HUES48 (cell line): ENCODE measurements at regions not wholly inside any gene's neighbourhood (a gene's known extent, or its start where the extent isn't known, plus 50 kb on each side); places are given as distances from the start of the nearest gene placed in this dataset.
"Not testable (repeated sequence)": the region's sequence is repeated elsewhere in the genome, so short reads cannot be mapped to it uniquely, and the experiment has no call there.

ENCODE experiments used
- H3K27ac ChIP-seq: one replicate; pipeline ENCODE4 v1.7.0; 2013; ENCODE audit warnings: low read depth, low read length, inconsistent platforms
- H3K27me3 ChIP-seq: 2 replicates; pipeline ENCODE4 v1.6.1; 2013; ENCODE audit warnings: mild to moderate bottlenecking, low read length; ENCODE audit not compliant: control insufficient read depth, insufficient read depth
- H3K36me3 ChIP-seq: 2 replicates; pipeline ENCODE4 v1.6.1; 2013; ENCODE audit warnings: low read length; ENCODE audit not compliant: control insufficient read depth, insufficient read depth
- H3K4me1 ChIP-seq: 2 replicates; pipeline ENCODE4 v1.6.1; 2013; ENCODE audit warnings: mild to moderate bottlenecking, low read length; ENCODE audit not compliant: control insufficient read depth, insufficient read depth
- H3K4me3 ChIP-seq: 2 replicates; pipeline ENCODE4 v1.5.1; 2013; ENCODE audit warnings: mild to moderate bottlenecking, low read depth, low read length
- H3K9ac ChIP-seq: 2 replicates; pipeline ENCODE4 v1.6.1; 2013; ENCODE audit warnings: mild to moderate bottlenecking, low read depth, low read length, moderate library complexity
- H3K9me3 ChIP-seq: 2 replicates; pipeline ENCODE4 v1.6.1; 2013; ENCODE audit warnings: low read length; ENCODE audit not compliant: control insufficient read depth, insufficient read depth

DNA sequence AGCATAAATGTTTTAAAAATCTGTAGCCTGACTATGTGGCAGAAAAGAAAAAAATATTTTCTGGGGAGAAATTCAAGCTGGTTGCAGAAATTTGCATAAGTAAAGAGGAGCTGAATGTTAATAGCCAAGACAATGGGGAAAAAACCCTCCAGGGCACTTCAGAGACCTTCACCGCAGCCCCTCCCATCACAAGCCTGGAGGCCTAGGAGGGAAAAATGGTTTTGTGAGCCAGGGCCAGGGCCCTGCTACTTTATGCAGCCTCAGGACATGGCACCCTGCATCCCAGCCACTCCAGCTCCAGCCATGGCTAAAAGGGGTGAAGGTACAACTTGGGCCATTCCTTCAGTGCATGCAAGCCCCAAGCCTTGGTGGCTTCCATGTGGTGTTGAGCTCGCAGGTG lies 97.8 kb upstream of the FN1 start:
- H3K9me3 ChIP-seq, result peaks cover 13% of the 10 kb centered on the region
- H3K27ac ChIP-seq, H3K9ac ChIP-seq, H3K4me1 ChIP-seq, H3K27me3 ChIP-seq, H3K36me3 ChIP-seq, H3K4me3 ChIP-seq: not testable (repeated sequence)

DNA sequence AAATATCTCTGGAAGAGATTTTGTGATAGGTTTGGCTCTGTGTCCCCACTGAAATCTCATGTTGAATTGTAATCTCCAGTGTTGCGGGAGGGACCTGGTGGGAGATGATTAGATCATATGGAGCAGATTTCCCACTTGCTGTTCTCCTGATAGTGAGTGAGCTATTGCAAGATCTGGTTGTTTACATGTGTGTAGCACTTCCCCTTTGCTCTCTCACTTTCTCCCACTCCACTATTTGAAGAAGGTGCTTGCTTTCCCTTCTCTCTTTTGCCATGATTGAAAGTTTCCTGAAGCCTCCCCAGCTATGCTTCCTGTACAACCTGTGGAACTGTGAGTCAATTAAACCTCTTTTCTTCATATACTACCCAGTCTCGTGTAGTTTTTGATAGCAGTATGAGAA lies 97.0 kb upstream of the FN1 start:
- H3K9ac ChIP-seq, result no peak overlapping the region
- peaks cover 7% of the 10 kb centered on the region; the same call in 1 of the 2 replicates for H3K4me1 ChIP-seq
- peaks cover 13% of the 10 kb centered on the region for H3K9me3 ChIP-seq
- no peaks in the 10 kb centered on the region for H3K36me3 ChIP-seq
- no peaks in the 10 kb centered on the region for H3K27me3 ChIP-seq
- H3K27ac ChIP-seq, result no peak overlapping the region
- H3K4me3 ChIP-seq, result no peak overlapping the region

DNA sequence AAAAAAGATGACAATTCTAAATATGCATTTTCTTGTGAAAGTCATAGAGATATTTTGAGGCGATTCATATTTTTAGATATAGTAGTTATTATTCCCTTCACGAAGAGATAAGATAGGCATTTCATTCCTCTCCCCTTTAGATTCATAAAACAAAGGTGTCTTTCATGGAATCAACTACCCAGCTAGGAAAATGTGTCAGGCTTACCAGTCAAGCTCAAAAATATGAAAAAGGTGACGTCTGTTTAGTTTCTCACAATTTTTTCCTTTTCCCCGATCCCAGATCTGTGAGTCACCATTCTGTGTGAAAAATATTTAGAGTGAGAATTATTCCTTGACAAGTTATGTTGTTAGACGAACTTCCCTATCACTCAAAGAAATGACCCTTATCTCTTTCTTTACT lies 95.4 kb upstream of the FN1 start:
- Histone ChIP-seq H3K36me3 (no peaks in the 10 kb centered on the region), H3K9ac (no peak overlapping the region), H3K4me3 (no peak overlapping the region), H3K27ac (no peak overlapping the region), H3K27me3 (no peaks in the 10 kb centered on the region), H3K4me1 (no peaks in the 10 kb centered on the region), H3K9me3 (peaks cover 13% of the 10 kb centered on the region)

DNA sequence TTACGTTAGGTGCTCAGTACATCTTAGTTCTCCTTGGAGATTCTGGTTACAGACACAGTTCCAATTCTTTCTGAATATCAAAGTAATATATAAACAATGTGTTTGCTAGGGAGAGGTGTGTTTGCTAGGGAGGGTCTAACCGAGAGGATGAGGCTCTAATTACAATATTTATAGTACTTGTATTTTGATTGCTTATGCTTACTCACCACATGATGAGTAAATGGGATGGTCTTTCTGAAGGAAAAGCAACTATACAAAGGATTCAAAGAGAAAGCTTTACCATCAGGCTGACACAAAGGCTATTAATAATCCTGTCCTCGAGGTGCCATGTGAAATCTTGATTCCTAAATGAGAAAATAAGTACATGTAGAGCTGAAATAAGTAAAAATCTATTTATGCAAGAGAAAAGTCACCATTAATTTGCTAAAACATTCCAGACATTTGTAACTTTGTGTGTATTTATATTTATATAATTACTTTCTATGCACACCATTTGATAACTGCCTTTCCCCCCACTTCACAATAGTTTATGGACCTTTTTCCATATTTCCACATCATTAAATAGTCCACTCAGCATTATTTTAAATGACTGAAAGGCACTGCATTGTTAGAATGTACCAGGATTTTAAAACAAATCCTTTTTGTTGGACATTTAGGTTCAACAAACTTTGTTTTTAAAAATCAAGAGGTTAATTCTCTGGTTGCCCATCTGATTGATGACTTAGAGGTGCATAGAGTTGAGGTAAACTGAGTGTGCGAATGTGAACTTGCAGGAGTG lies 94.5 kb upstream of the FN1 start:
- Histone ChIP-seq H3K36me3 (no peaks in the 10 kb centered on the region), H3K9ac (no peak overlapping the region), H3K9me3 (peaks cover 13% of the 10 kb centered on the region), H3K4me1 (no peaks in the 10 kb centered on the region), H3K27ac (no peak overlapping the region), H3K4me3 (no peak overlapping the region), H3K27me3 (no peaks in the 10 kb centered on the region)

DNA sequence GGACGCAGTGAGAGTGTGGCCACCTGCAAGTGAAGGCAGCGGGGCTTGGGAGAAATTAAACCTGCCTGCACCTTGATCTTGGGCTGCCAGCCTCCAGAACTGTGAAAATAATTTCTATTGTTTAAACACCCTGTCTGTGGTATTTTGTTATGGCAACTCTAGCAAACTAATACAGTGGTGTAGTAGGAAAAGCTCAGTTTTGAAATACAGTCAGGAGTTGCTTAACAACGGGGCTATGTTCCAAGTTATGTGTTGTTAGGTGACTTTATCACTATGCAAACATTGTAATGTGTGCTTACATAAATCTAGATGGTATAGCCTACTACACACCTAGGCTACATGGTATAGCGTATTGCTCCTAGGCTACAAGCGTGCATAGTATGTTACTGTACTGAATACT lies 93.4 kb upstream of the FN1 start:
- Histone ChIP-seq H3K9me3 (peaks cover 9% of the 10 kb centered on the region), H3K4me1 (no peaks in the 10 kb centered on the region), H3K4me3 (no peak overlapping the region), H3K27ac (no peak overlapping the region), H3K9ac (no peak overlapping the region), H3K36me3 (no peaks in the 10 kb centered on the region), H3K27me3 (no peaks in the 10 kb centered on the region)

DNA sequence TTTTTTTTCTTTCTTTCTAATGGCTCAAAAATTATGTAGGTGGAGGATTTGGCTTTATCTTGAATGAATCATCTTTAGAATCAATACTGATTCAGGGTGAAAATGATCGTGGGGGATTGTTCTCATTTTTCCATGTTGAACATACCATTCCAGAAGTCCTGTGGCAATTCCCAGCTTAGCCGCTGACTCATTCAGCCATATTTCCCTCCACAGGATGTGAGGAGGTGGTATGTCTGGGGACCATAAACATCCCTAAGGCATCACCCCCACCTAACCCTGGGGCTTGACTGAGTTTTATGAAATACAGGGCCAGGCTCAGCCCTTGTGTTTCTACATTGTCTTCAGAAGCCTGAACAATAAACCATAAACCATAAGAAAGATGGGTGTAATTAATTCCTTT lies 92.7 kb upstream of the FN1 start:
- no peaks in the 10 kb centered on the region for H3K4me1 ChIP-seq
- no peak overlapping the region for H3K27ac ChIP-seq
- H3K36me3 ChIP-seq, result no peaks in the 10 kb centered on the region
- peaks cover 3% of the 10 kb centered on the region; the same call in 1 of the 2 replicates for H3K9me3 ChIP-seq
- no peak overlapping the region for H3K9ac ChIP-seq
- H3K27me3 ChIP-seq, result no peaks in the 10 kb centered on the region
- H3K4me3 ChIP-seq, result no peak overlapping the region

DNA sequence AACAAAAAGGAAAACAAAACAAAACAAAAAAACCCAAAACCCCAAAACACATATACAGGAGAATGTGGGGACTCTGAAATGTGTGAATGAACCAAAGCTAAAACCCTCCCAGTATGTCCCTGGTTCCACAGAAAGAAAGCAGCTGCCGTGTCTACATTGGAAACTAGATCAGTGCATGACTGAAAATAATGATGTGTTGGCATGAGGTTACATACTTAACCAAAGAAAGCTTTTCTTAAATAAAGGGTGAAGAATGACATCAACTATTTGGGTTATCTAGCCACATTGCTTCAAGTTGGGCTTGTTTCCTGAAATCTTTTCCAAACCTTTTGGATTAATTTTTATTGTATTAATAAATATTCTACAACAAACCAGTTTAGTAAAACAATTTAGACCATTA lies 91.9 kb upstream of the FN1 start:
- Histone ChIP-seq H3K27ac (no peak overlapping the region), H3K4me1 (no peaks in the 10 kb centered on the region), H3K4me3 (no peak overlapping the region), H3K27me3 (no peaks in the 10 kb centered on the region), H3K9me3 (no peaks in the 10 kb centered on the region), H3K9ac (no peak overlapping the region), H3K36me3 (no peaks in the 10 kb centered on the region)

DNA sequence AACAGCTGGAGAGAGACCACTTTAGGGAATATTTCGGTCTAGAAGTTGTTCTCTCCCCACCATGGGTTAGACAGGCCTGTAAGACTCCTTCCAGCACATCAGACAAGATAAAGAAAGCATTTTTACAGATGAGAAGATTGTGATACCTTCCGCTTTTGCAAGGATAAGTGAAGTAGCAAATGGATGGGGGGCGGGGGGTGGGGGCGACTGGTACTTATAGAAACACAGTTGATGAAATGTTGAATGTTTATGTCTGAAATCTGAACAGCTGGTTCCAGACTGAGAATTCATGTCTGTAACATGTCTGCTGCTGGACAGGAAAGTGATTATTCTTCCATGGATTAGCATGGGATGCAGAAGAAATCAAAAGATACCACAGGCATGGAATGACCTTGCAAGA lies 90.5 kb upstream of the FN1 start:
- Histone ChIP-seq H3K4me1 (no peaks in the 10 kb centered on the region), H3K27me3 (no peaks in the 10 kb centered on the region), H3K27ac (no peak overlapping the region), H3K9ac (no peak overlapping the region), H3K4me3 (no peak overlapping the region), H3K36me3 (no peaks in the 10 kb centered on the region), H3K9me3 (no peaks in the 10 kb centered on the region)

DNA sequence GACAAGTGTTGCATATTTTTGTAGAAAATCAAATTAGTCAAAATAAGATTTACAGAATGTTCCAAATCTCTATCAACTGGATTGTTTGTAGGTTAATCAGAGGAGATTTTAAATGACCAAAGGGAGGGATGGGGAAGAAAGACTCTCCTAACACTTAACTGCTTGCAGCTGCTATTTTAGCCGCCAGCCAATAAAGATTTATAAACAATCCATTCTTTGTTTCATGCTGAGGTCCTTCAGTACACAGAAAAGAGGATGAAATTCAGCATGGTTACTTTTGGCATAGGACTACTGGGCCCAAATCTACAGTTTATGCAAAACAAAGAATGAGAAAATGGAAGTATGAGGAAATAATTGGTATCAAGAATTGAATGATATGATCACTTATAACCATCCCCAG lies 86.4 kb upstream of the FN1 start:
- Histone ChIP-seq H3K27me3 (no peaks in the 10 kb centered on the region), H3K9ac (no peak overlapping the region), H3K36me3 (no peaks in the 10 kb centered on the region), H3K4me1 (no peaks in the 10 kb centered on the region), H3K9me3 (no peaks in the 10 kb centered on the region), H3K4me3 (no peak overlapping the region), H3K27ac (no peak overlapping the region)

DNA sequence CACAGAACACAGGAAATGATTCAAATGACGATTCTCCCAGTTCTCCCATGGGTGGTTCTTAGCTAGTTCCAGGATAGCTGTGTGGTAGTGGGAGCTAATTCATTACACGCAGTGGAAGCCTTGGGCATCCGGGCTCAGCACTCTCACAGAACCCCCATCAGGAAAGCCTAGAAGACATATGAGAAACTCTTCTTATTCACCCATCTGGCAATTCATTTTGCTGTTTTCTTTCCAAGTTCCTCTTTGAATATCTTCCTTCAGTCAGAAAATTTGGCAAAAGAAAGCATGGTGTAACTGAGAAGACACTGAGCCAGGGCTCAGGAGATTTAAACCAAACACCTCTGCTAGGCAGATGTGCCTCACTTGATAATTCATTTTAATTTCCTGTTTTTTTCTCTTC lies 85.2 kb upstream of the FN1 start:
- Histone ChIP-seq H3K9me3 (no peaks in the 10 kb centered on the region), H3K4me1 (no peaks in the 10 kb centered on the region), H3K36me3 (no peaks in the 10 kb centered on the region), H3K27me3 (no peaks in the 10 kb centered on the region), H3K4me3 (no peak overlapping the region), H3K9ac (no peak overlapping the region), H3K27ac (no peak overlapping the region)

DNA sequence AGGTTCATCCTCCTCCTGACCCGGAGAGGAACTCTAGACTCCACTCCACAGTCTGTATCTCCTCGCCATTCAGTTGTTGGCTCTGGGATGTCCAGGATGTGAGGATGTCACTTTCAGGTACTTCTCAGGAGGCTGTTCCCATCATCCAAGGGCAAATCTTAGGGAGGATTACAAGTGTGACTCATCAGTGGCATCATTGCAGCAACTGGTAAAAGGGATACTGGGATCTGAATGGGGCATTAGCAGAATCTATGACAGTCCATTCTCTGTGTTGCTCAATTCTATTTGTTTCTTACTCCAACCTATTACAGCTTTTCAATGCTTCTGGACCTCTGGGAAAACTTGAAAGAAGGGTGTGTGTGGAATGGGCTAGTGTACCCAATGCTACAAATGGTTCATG lies 81.5 kb upstream of the FN1 start:
- H3K27ac ChIP-seq, result no peak overlapping the region
- H3K4me1 ChIP-seq, result no peaks in the 10 kb centered on the region
- H3K9me3 ChIP-seq, result no peaks in the 10 kb centered on the region
- no peak overlapping the region for H3K9ac ChIP-seq
- no peak overlapping the region for H3K4me3 ChIP-seq
- no peaks in the 10 kb centered on the region for H3K36me3 ChIP-seq
- no peaks in the 10 kb centered on the region for H3K27me3 ChIP-seq
